Progenitor cell of endocrine pancreas (in vitro differentiated cells): ENCODE measurements at regions not wholly inside any gene's neighbourhood (a gene's known extent, or its start where the extent isn't known, plus 50 kb on each side); places are given as distances from the start of the nearest gene placed in this dataset.

Experiments used
- DNase-seq: peaks from one replicate; pipeline ENCODE4 v3.0.0; 2021; ENCODE audit warnings: low spot score; ENCODE audit not compliant: unreplicated experiment
- H3K27ac Mint-ChIP-seq: 2 replicates; pipeline ENCODE4 v1.8.0; 2021; ENCODE audit warnings: mild to moderate bottlenecking, moderate library complexity, mixed read lengths
- H3K27me3 Mint-ChIP-seq: 2 replicates; pipeline ENCODE4 v1.8.0; 2021; ENCODE audit warnings: mixed read lengths
- H3K36me3 Mint-ChIP-seq: 2 replicates; pipeline ENCODE4 v1.8.0; 2022; ENCODE audit warnings: mixed read lengths; ENCODE audit not compliant: insufficient read depth
- H3K4me1 Mint-ChIP-seq: 2 replicates; pipeline ENCODE4 v1.8.0; 2021; ENCODE audit warnings: low read depth, mixed read lengths
- H3K4me3 Mint-ChIP-seq: 2 replicates; pipeline ENCODE4 v1.8.0; 2021; ENCODE audit warnings: low read depth, mild to moderate bottlenecking, moderate library complexity, mixed read lengths
- H3K9me3 Mint-ChIP-seq: 2 replicates; pipeline ENCODE4 v1.8.0; 2021; ENCODE audit warnings: low read depth, mixed read lengths
- CTCF ChIP-seq: fragments of 200-600 bp; sonication (generic); IDR thresholded peaks from one replicate; pipeline ENCODE4 v1.5.0; 2021; ENCODE audit warnings: antibody characterized with exemption, mild to moderate bottlenecking; ENCODE audit not compliant: unreplicated experiment

GRCh38 chr14:95406756-95407277 is 87.1 kb upstream of the CLMN start:
- H3K36me3 Mint-ChIP-seq: no peaks in the 10 kb centered on the region
- H3K9me3 Mint-ChIP-seq: no peaks in the 10 kb centered on the region
- no peaks in the 10 kb centered on the region for H3K4me1 Mint-ChIP-seq
- no peak for DNase-seq
- TF ChIP-seq CTCF: no peak
- H3K27me3 Mint-ChIP-seq: peaks cover 22% of the 10 kb centered on the region
- no peak overlapping the region for H3K4me3 Mint-ChIP-seq
- no peak overlapping the region for H3K27ac Mint-ChIP-seq

DNA sequence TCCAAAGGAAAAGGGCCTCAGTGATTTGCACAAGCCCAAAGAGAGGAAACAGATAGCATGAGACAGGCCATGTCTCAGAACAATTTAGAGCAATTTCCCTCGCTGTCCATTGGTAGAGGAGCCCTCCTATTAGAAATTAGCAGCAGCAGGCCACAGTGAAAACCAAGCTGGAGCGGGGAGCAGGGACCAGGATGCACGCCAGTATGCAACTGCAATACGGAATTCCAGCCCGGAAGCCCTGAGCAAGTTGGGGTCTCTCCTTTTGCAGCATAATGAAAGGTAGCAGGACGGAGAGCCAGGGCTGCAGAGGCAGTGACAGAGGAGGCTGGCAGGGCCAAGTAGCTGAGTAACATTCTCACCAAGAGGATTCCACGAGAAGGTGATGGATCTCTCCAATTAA is 84.9 kb upstream of the CLMN start:
- DNase-seq: no peak
- no peak for TF ChIP-seq CTCF
- Mint-ChIP-seq H3K27ac (no peak overlapping the region), H3K9me3 (no peaks in the 10 kb centered on the region), H3K36me3 (no peaks in the 10 kb centered on the region), H3K4me1 (no peaks in the 10 kb centered on the region), H3K27me3 (peaks cover 11% of the 10 kb centered on the region), H3K4me3 (no peak overlapping the region)

DNA sequence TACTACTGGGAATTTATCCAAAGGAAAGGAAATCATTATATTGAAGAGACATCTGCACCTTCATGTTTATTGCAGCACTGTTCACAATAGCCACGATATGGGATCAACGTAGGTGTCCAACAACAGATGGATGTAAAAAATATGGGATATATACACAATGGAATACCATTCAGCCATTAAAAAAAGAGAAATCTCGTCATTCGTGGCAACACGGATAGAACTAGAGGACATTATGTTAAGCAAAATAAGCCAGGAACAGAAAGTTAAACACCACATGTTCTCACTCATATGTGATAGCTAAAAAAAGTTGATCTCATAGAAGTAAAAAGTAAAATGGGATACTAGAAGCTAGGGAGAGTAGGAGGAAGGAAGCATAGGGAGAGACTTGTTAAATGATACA is 82.9 kb upstream of the CLMN start:
- H3K27ac Mint-ChIP-seq: no peak overlapping the region
- no peak for TF ChIP-seq CTCF
- H3K36me3 Mint-ChIP-seq: no peaks in the 10 kb centered on the region

DNA sequence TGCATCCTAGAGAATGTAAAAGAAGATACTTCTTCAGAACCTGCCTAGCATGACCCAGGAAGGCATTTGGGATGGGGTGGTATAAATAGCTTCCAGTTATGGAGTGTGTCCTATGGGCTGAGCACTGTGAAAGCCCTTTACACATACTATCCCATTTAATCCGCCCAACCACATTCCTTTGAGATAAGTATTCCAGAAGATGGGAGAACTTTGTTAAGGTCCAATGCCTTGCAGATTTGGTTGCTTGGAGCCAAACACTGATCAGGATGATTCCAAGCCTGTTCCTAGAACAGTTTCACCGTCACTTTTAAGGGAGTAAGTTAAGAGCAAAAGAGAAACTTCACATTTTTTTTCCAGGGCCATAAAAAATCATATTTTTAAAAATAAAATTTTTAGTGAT is 82.5 kb upstream of the CLMN start:
- Mint-ChIP-seq H3K4me1 (no peaks in the 10 kb centered on the region), H3K27ac (no peak overlapping the region), H3K36me3 (no peaks in the 10 kb centered on the region), H3K4me3 (no peak overlapping the region), H3K27me3 (peaks cover 6% of the 10 kb centered on the region), H3K9me3 (no peaks in the 10 kb centered on the region)
- TF ChIP-seq CTCF: no peak
- DNase-seq: no peak

More for the DNA sequence above, 82.9 kb upstream of the CLMN start:
- H3K4me1 Mint-ChIP-seq: no peaks in the 10 kb centered on the region
- H3K9me3 Mint-ChIP-seq: no peaks in the 10 kb centered on the region
- peaks cover 8% of the 10 kb centered on the region for H3K27me3 Mint-ChIP-seq
- H3K4me3 Mint-ChIP-seq: no peak overlapping the region
- no peak for DNase-seq

DNA sequence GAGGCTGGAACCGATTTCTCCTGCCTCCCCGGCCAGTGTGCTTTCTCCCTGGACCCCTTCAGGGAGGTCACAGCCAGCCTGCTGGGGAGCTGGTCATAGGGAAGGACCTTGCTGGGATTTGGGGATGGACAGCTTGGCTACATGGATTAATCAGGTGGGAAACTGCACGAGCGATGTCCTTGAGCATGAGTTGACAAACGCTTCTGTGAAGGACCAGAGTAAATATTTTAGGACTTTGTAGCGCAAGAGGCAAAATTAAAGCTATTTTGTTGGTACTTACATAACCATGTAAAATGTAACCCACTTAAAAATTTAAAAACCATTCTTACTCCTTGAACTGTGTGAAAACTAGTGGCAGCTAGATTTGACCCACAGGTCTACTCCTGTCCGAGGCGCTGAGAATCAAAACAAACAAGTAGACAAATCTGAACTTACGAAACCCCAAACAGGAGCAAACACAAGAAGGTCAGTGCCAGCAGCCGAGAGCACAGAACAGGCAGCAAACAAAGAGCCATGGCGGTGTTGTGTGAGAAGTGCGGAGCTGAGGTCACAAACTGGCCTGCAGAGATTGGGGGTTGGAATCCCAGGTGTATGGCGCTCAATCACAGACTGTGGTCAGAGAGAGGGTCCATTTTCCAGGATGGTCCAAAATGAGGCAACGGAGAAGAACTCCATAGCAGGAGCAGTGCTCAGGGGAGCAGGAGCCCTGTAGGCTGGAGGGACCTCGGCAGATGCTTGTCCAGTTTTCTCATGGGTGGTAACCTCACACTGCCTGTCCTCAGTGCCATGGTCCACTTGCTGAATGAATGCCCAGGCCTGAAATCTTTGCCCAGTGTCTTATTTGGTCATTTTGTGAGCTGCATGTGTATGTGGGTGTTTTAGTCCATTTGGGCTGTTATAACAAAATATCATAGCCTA is 79.2 kb upstream of the CLMN start:
- Mint-ChIP-seq H3K9me3 (peaks cover 6% of the 10 kb centered on the region), H3K4me1 (no peaks in the 10 kb centered on the region), H3K27ac (no peak overlapping the region), H3K27me3 (peaks cover 8% of the 10 kb centered on the region), H3K36me3 (no peaks in the 10 kb centered on the region), H3K4me3 (no peak overlapping the region)
- no peak for TF ChIP-seq CTCF
- DNase-seq: no peak
